H1 (cell line): ENCODE measurements at regions not wholly inside any gene's neighbourhood (a gene's known extent, or its start where the extent isn't known, plus 50 kb on each side); places are given as distances from the start of the nearest gene placed in this dataset.
A peak's percentile ranks its signal among the peaks of the same experiment; 100 is the strongest.

Experiments used
- CTCF ChIA-PET: fragments of 300-600 bp; sonication (Branson Sonifier 250); formaldehyde crosslinking; loops from one replicate; lab custom pipeline; 2021; ENCODE audit not compliant: partially characterized antibody; lab: Charles Lee
- POLR2A ChIA-PET: fragments of 300-600 bp; sonication (Branson Sonifier 250); formaldehyde crosslinking; loops from one replicate; lab custom pipeline; 2021; ENCODE audit warnings: inconsistent platforms; ENCODE audit not compliant: partially characterized antibody; lab: Charles Lee
- DNase-seq, 2 experiments: peaks; one replicate each; pipeline versions ENCODE4 v3.0.0 to v3.0.0-alpha.2; 2010 to 2022; ENCODE audit warnings: low spot score in 2 of 2, low read depth in 1 of 2, mixed read lengths in 1 of 2
- FAIRE-seq: peaks from 2 replicates; lab custom pipeline; 2011; peaks lifted over from hg19 to GRCh38; lab: Jason Lieb, UNC
- H2AFZ ChIP-seq: 2 replicates; pipeline ENCODE4 v1.8.1; 2012; ENCODE audit warnings: low read length, inconsistent platforms
- H2AK5ac ChIP-seq: 2 replicates; pipeline ENCODE4 v1.6.1; 2013; ENCODE audit warnings: low read depth, low read length
- H2BK120ac ChIP-seq: replicated peaks from 2 replicates; pipeline ENCODE3; 2013; ENCODE audit warnings: low read depth, low read length, inconsistent platforms
- H2BK12ac ChIP-seq: 2 replicates; pipeline ENCODE4 v1.6.1; 2013; ENCODE audit warnings: low read depth, low read length
- H2BK15ac ChIP-seq: 2 replicates; pipeline ENCODE4 v1.6.1; 2013; ENCODE audit warnings: low read length
- H2BK20ac ChIP-seq: 2 replicates; pipeline ENCODE4 v1.6.1; 2013; ENCODE audit warnings: low read length
- H2BK5ac ChIP-seq: 2 replicates; pipeline ENCODE4 v1.6.1; 2013; ENCODE audit warnings: low read depth, low read length
- H3K14ac ChIP-seq: 2 replicates; pipeline ENCODE4 v1.6.1; 2013; ENCODE audit warnings: inconsistent platforms; ENCODE audit not compliant: insufficient read length
- H3K18ac ChIP-seq: 2 replicates; pipeline ENCODE4 v1.6.1; 2013; ENCODE audit warnings: low read length; ENCODE audit errors: extremely low read depth
- H3K23ac ChIP-seq: 2 replicates; pipeline ENCODE4 v1.6.1; 2013; ENCODE audit warnings: inconsistent platforms; ENCODE audit not compliant: insufficient read length
- H3K23me2 ChIP-seq: 2 replicates; pipeline ENCODE4 v1.6.1; 2013; ENCODE audit warnings: low read depth, low read length
- H3K27ac ChIP-seq: 2 replicates; pipeline ENCODE4 v1.6.1; 2011; ENCODE audit warnings: low read depth, low read length, inconsistent platforms
- H3K27me3 ChIP-seq, 4 experiments: replicated peaks in 1 of 4; 1 replicate in 1 of 4; 2 replicates in 3 of 4; pipeline versions ENCODE4 v1.6.1 to v1.8.1; 2011 to 2013; ENCODE audit warnings: low read length in 3 of 4, mild to moderate bottlenecking in 3 of 4, inconsistent platforms in 2 of 4, mixed read lengths in 2 of 4, moderate library complexity in 1 of 4; ENCODE audit not compliant: control insufficient read depth in 3 of 4, insufficient read depth in 3 of 4; ENCODE audit errors: extremely low read depth in 1 of 4
- H3K36me3 ChIP-seq, 4 experiments: 2 replicates each; pipeline versions ENCODE4 v1.6.1 to v1.8.1; 2011 to 2013; ENCODE audit warnings: mild to moderate bottlenecking in 4 of 4, low read length in 3 of 4, moderate library complexity in 2 of 4, control low read depth in 1 of 4, inconsistent platforms in 1 of 4; ENCODE audit not compliant: insufficient read depth in 4 of 4, control insufficient read depth in 2 of 4
- H3K4ac ChIP-seq: replicated peaks from 2 replicates; pipeline ENCODE3; 2013; ENCODE audit warnings: low read length, low read depth, mixed read lengths, inconsistent platforms; ENCODE audit not compliant: insufficient read length
- H3K4me1 ChIP-seq, 4 experiments: replicated peaks in 1 of 4; 1 replicate in 1 of 4; 2 replicates in 3 of 4; pipeline versions ENCODE4 v1.6.1 to v1.8.1; 2011 to 2013; ENCODE audit warnings: low read length in 3 of 4, inconsistent platforms in 2 of 4, mixed read lengths in 1 of 4; ENCODE audit not compliant: insufficient read depth in 4 of 4, control insufficient read depth in 3 of 4
- H3K4me2 ChIP-seq, 2 experiments: 2 replicates each; pipeline versions ENCODE4 v1.6.1 to v1.8.1; 2011 to 2013; ENCODE audit warnings: low read depth in 2 of 2, low read length in 2 of 2, control low read depth in 1 of 2, inconsistent platforms in 1 of 2, mild to moderate bottlenecking in 1 of 2; ENCODE audit not compliant: insufficient read depth in 1 of 2
- H3K4me3 ChIP-seq, 4 experiments: fragments of 200-600, 300-600 bp in 1 of 4; sonication (generic), shearing (Covaris generic), sonication (Bioruptor Twin) in 1 of 4; 2 replicates each; pipeline versions ENCODE4 v1.5.1 to v1.8.1; 2011 to 2016; ENCODE audit warnings: low read length in 4 of 4, low read depth in 3 of 4, control low read depth in 2 of 4, inconsistent platforms in 2 of 4, mild to moderate bottlenecking in 2 of 4, mixed read lengths in 1 of 4, moderate library complexity in 1 of 4; ENCODE audit not compliant: insufficient read depth in 2 of 4; ENCODE audit errors: extremely low read depth in 1 of 4
- H3K56ac ChIP-seq: replicated peaks from 2 replicates; pipeline ENCODE3; 2013; ENCODE audit warnings: low read depth, mild to moderate bottlenecking, mixed read lengths, low read length, inconsistent platforms; ENCODE audit not compliant: insufficient read length
- H3K79me1 ChIP-seq: 2 replicates; pipeline ENCODE4 v1.6.1; 2013; ENCODE audit warnings: low read depth, low read length, control low read depth
- H3K79me2 ChIP-seq, 2 experiments: 2 replicates each; pipeline versions ENCODE4 v1.6.1 to v1.8.1; 2012 to 2013; ENCODE audit warnings: low read length in 2 of 2, mild to moderate bottlenecking in 2 of 2, inconsistent platforms in 1 of 2; ENCODE audit not compliant: insufficient read depth in 2 of 2, control insufficient read depth in 1 of 2
- H3K9ac ChIP-seq, 4 experiments: replicated peaks in 1 of 4; 1 replicate in 1 of 4; 2 replicates in 3 of 4; pipeline versions ENCODE4 v1.6.1 to v1.8.1; 2011 to 2013; ENCODE audit warnings: low read depth in 3 of 4, low read length in 3 of 4, control low read depth in 2 of 4, mild to moderate bottlenecking in 2 of 4, moderate library complexity in 2 of 4, inconsistent platforms in 1 of 4; ENCODE audit errors: extremely low read depth in 1 of 4
- H3K9me3 ChIP-seq, 2 experiments: 2 replicates each; pipeline versions ENCODE4 v1.6.1 to v1.8.1; 2012 to 2013; ENCODE audit warnings: mild to moderate bottlenecking in 2 of 2, moderate library complexity in 2 of 2, control low read depth in 1 of 2, inconsistent platforms in 1 of 2, low read depth in 1 of 2, low read length in 1 of 2, mixed read lengths in 1 of 2; ENCODE audit not compliant: insufficient read depth in 2 of 2
- H4K20me1 ChIP-seq, 2 experiments: replicated peaks in 1 of 2; 2 replicates each; pipeline versions ENCODE3 to v1.8.1; 2011 to 2013; ENCODE audit warnings: inconsistent platforms in 2 of 2, low read length in 2 of 2, mild to moderate bottlenecking in 1 of 2; ENCODE audit not compliant: insufficient read depth in 2 of 2, control insufficient read depth in 1 of 2
- H4K5ac ChIP-seq: 2 replicates; pipeline ENCODE4 v1.6.1; 2013; ENCODE audit warnings: low read length, low read depth, mixed read lengths, inconsistent platforms; ENCODE audit not compliant: insufficient read length
- H4K8ac ChIP-seq: 2 replicates; pipeline ENCODE4 v1.8.0; 2013; ENCODE audit warnings: mild to moderate bottlenecking, moderate library complexity, low read length, inconsistent platforms; ENCODE audit not compliant: insufficient read depth; ENCODE audit errors: extremely low read depth
- H4K91ac ChIP-seq: replicated peaks from 2 replicates; pipeline ENCODE3; 2013; ENCODE audit warnings: low read length, mixed read lengths, inconsistent platforms; ENCODE audit not compliant: insufficient read length
- BACH1 ChIP-seq: IDR thresholded peaks from 2 replicates; pipeline ENCODE4 v1.6.1; 2012; ENCODE audit warnings: low read length, improper control_type of control experiment
- CHD1 ChIP-seq: IDR thresholded peaks from 2 replicates; pipeline ENCODE4 v1.6.1; 2012; ENCODE audit warnings: low read depth, low read length, improper control_type of control experiment
- EP300 ChIP-seq, 2 experiments: IDR thresholded peaks; 1 replicate in 1 of 2; 2 replicates in 1 of 2; pipeline ENCODE4 v1.6.1; 2011 to 2012; ENCODE audit warnings: low read depth in 2 of 2, low read length in 2 of 2, mild to moderate bottlenecking in 2 of 2, borderline replicate concordance in 1 of 2, inconsistent platforms in 1 of 2, moderate library complexity in 1 of 2
- FOSL1 ChIP-seq: IDR thresholded peaks from 2 replicates; pipeline ENCODE4 v1.6.1; 2011; ENCODE audit warnings: mild to moderate bottlenecking, low read depth, low read length, moderate library complexity; ENCODE audit not compliant: insufficient read depth
- HDAC6 ChIP-seq: IDR thresholded peaks from one replicate; pipeline ENCODE4 v1.7.1; 2012; ENCODE audit warnings: low read depth, mild to moderate bottlenecking, inconsistent platforms, low read length, moderate library complexity
- JUND ChIP-seq: IDR thresholded peaks from 2 replicates; pipeline ENCODE4 v1.6.1; 2011; ENCODE audit warnings: mild to moderate bottlenecking, improper control_type of control experiment, low read length
- KDM4A ChIP-seq: IDR thresholded peaks from one replicate; pipeline ENCODE4 v1.7.1; 2012; ENCODE audit warnings: low read depth, mild to moderate bottlenecking, moderate library complexity, low read length, inconsistent platforms; ENCODE audit not compliant: severe bottlenecking
- KDM5A ChIP-seq: fragments of 200-600 bp; IDR thresholded peaks from 2 replicates; pipeline ENCODE4 v1.7.1; 2012; ENCODE audit warnings: mild to moderate bottlenecking, low read length, inconsistent platforms, mixed read lengths
- SIX5 ChIP-seq: IDR thresholded peaks from 2 replicates; pipeline ENCODE4 v1.6.1; 2011; ENCODE audit warnings: mild to moderate bottlenecking, low read depth, low read length
- SRF ChIP-seq: IDR thresholded peaks from 2 replicates; pipeline ENCODE4 v1.6.1; 2011; ENCODE audit warnings: mild to moderate bottlenecking, low read depth, low read length, moderate library complexity
- TBP ChIP-seq: IDR thresholded peaks from 2 replicates; pipeline ENCODE4 v1.6.1; 2011; ENCODE audit warnings: low read depth, low read length, improper control_type of control experiment
- TCF12 ChIP-seq: IDR thresholded peaks from 2 replicates; pipeline ENCODE4 v1.6.1; 2011; ENCODE audit warnings: low read depth, mild to moderate bottlenecking, low read length
- WGBS, 2 experiments: shearing (Covaris generic) in 1 of 2; methylation state at CpG; one replicate each; pipeline versions ENCODE4 v1.1.6 to v1.1.7; 2013 to 2015; ENCODE audit warnings: low lambda C conversion rate in 2 of 2, mixed read lengths in 2 of 2, inconsistent platforms in 1 of 2, low coverage in 1 of 2, missing lambda C conversion rate in 1 of 2; ENCODE audit not compliant: insufficient replicate concordance in 2 of 2, insufficient coverage in 1 of 2, insufficient read length in 1 of 2; ENCODE audit errors: extremely low coverage in 1 of 2, missing lambda C conversion rate in 1 of 2; 5-methylcytosine and 5-hydroxymethylcytosine counted together

DNA sequence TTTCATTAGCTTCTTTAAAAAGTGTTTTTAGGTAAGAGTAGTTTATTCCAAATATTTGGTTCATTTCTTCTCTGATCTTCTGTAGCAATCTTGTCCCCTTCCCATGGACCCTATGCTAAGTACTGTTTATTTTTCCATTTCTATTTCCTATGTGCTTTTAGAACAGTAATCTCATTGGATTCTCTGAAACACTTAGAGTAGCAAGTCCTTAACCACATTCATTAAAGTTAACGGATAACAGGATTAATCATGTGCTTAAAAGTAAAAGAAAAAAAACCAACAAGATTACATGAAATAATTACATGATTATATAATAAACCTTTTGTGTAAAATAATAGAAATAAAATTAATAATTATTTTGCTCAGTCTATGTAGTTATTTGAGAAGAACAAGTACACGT is 929.7 kb downstream of the C4orf33 start:
- H3K36me3 ChIP-seq, result no peaks in the 10 kb centered on the region; a peak in 2 of 8 replicates
- no peak overlapping the region for H2AFZ ChIP-seq
- H3K9me3 ChIP-seq, result 0 out of 4 replicates have a peak, but pooled peaks cover 0 to under 1% of the 10 kb centered on the region in 2 experiments
- H3K4me1 ChIP-seq, result peaks cover 2 to 30% (median 8%) of the 10 kb centered on the region in 4 experiments; a peak in 4 of 7 replicates
- H3K14ac ChIP-seq, result no peak overlapping the region
- H3K27me3 ChIP-seq, result no peaks in the 10 kb centered on the region
- 2% methylated on average over 2 of the region's 2 CpGs; no CpG with 5 or more reads in 1 of the 2 experiments for WGBS, 2 experiments
- no peak overlapping the region for H2BK12ac ChIP-seq
- DNase-seq, result no peak
- no peak overlapping the region for H2BK15ac ChIP-seq
- no peak overlapping the region for H3K56ac ChIP-seq
- H3K4me3 ChIP-seq, result no peak overlapping the region
- H3K9ac ChIP-seq, result no peak overlapping the region
- H3K79me1 ChIP-seq, result no peaks in the 10 kb centered on the region
- H3K27ac ChIP-seq, result peak overlapping the region; percentile 73; the same call in 1 of the 2 replicates
- H3K23ac ChIP-seq, result no peak overlapping the region
- H3K4ac ChIP-seq, result no peak overlapping the region
- no peaks in the 10 kb centered on the region for H3K79me2 ChIP-seq
- peak overlapping the region; percentile 99; the same call in 1 of the 2 replicates for H2BK5ac ChIP-seq
- no peaks in the 10 kb centered on the region for H3K23me2 ChIP-seq
- H4K5ac ChIP-seq, result peak overlapping the region; percentile 77
- H3K18ac ChIP-seq, result no peak overlapping the region; the same call in 1 of the 2 replicates
- FAIRE-seq, result no peak
- H4K91ac ChIP-seq, result no peak overlapping the region
- H2AK5ac ChIP-seq, result no peak overlapping the region
- H4K20me1 ChIP-seq, result no peaks in the 10 kb centered on the region
- H4K8ac ChIP-seq, result no peak overlapping the region
- peak overlapping the region; percentile 100 for H2BK120ac ChIP-seq
- no peak overlapping the region for H2BK20ac ChIP-seq
- no peak overlapping the region; a peak in 1 of 4 replicates for H3K4me2 ChIP-seq
- POLR2A ChIA-PET, result interaction anchor here (0.5 to 3.8 kb wide), 3 partner anchors 12 to 130 kb away, joined by 3 to 19 read pairs (median 5); no protein-coding TSS in a partner anchor
- CTCF ChIA-PET, result no interaction called here
- TF ChIP-seq SRF (no peak), CHD1 (no peak), HDAC6 (no peak), BACH1 (no peak), KDM4A (no peak), FOSL1 (no peak), JUND (no peak), EP300 (IDR thresholded peaks at IDR 0.05; ENCODE audit: borderline replicate concordance in 1 of 2, low read depth in 2 of 2, low read length in 2 of 2) (no peak), SIX5 (no peak), KDM5A (no peak), TBP (no peak), TCF12 (no peak)
